CD4-positive, alpha-beta T cell treated with Interleukin-17A for 1 hour (primary cell): ENCODE measurements at regions not wholly inside any gene's neighbourhood (a gene's known extent, or its start where the extent isn't known, plus 50 kb on each side); places are given as distances from the start of the nearest gene placed in this dataset.
"Not testable (repeated sequence)": the region's sequence is repeated elsewhere in the genome, so short reads cannot be mapped to it uniquely, and the experiment has no call there.

Source experiments
- DNase-seq: peaks from one replicate; pipeline ENCODE4 v3.0.0-alpha.2; 2020

- no peak for DNase-seq
These were observed 177.5 kb downstream of the MTCL1 start for GRCh38 chr18:8882632-8883408.

- DNase-seq = no peak
These were observed 178.0 kb downstream of the MTCL1 start for GRCh38 chr18:8883409-8883668.

GRCh38 chr18:8887877-8888276 is 182.5 kb downstream of the MTCL1 start:
- DNase-seq = not testable (repeated sequence)

GRCh38 chr18:8889489-8889888 is 184.1 kb downstream of the MTCL1 start:
- no peak for DNase-seq

- DNase-seq = not testable (repeated sequence)
These were observed 185.1 kb downstream of the MTCL1 start for GRCh38 chr18:8890503-8890902.

- DNase-seq = no peak
These were observed 185.7 kb downstream of the MTCL1 start for GRCh38 chr18:8890957-8891464.

GRCh38 chr18:8893221-8893620 is 187.9 kb downstream of the MTCL1 start:
- DNase-seq = no peak

- DNase-seq = no peak
These were observed 188.4 kb downstream of the MTCL1 start for GRCh38 chr18:8893628-8894231.

GRCh38 chr18:8894823-8895222 is 189.5 kb downstream of the MTCL1 start:
- DNase-seq = no peak

GRCh38 chr18:8895341-8895740 is 190.0 kb downstream of the MTCL1 start:
- no peak for DNase-seq

- no peak for DNase-seq
These were observed 190.7 kb downstream of the MTCL1 start for GRCh38 chr18:8895987-8896619.

GRCh38 chr18:8899000-8899399 is 193.6 kb downstream of the MTCL1 start:
- no peak for DNase-seq

GRCh38 chr18:8900552-8900951 is 195.2 kb downstream of the MTCL1 start:
- no peak for DNase-seq

- no peak for DNase-seq
These were observed 195.7 kb downstream of the MTCL1 start for GRCh38 chr18:8901019-8901418.

GRCh38 chr18:8904316-8904715 is 198.2 kb upstream of the NDUFV2 start:
- no peak for DNase-seq

- DNase-seq = no peak
These were observed 193.5 kb upstream of the NDUFV2 start for GRCh38 chr18:8908792-8909510.

GRCh38 chr18:8910186-8910822 is 192.2 kb upstream of the NDUFV2 start:
- DNase-seq = no peak

- no peak for DNase-seq
These were observed 191.7 kb upstream of the NDUFV2 start for GRCh38 chr18:8910843-8911242.

GRCh38 chr18:8911408-8912340 is 190.8 kb upstream of the NDUFV2 start:
- no peak for DNase-seq

GRCh38 chr18:8912348-8913326 is 189.9 kb upstream of the NDUFV2 start:
- no peak for DNase-seq
